ENCODE measurements at regions not wholly inside any gene's neighbourhood (a gene's known extent, or its start where the extent isn't known, plus 50 kb on each side); places are given as distances from the start of the nearest gene placed in this dataset.

GRCh38 chr10:29203432-29203831 lies 85.4 kb upstream of the LYZL1 start:
- no peaks in the 10 kb centered on the region for H3K9me3 Mint-ChIP-seq
- TF ChIP-seq CTCF (conservative IDR thresholded peaks at IDR 0.05), result no peak
- no peak for DNase-seq (ENCODE audit: low read depth, low spot score)
- no peak overlapping the region for H3K4me3 Mint-ChIP-seq
- H3K27ac Mint-ChIP-seq (ENCODE audit: unreplicated experiment), result peak overlapping the region; percentile 89
- peaks cover 32% of the 10 kb centered on the region for H3K4me1 Mint-ChIP-seq
- H3K36me3 Mint-ChIP-seq (ENCODE audit: low read depth), result no peaks in the 10 kb centered on the region
- H3K27me3 Mint-ChIP-seq (ENCODE audit: low read depth), result no peaks in the 10 kb centered on the region

DNA sequence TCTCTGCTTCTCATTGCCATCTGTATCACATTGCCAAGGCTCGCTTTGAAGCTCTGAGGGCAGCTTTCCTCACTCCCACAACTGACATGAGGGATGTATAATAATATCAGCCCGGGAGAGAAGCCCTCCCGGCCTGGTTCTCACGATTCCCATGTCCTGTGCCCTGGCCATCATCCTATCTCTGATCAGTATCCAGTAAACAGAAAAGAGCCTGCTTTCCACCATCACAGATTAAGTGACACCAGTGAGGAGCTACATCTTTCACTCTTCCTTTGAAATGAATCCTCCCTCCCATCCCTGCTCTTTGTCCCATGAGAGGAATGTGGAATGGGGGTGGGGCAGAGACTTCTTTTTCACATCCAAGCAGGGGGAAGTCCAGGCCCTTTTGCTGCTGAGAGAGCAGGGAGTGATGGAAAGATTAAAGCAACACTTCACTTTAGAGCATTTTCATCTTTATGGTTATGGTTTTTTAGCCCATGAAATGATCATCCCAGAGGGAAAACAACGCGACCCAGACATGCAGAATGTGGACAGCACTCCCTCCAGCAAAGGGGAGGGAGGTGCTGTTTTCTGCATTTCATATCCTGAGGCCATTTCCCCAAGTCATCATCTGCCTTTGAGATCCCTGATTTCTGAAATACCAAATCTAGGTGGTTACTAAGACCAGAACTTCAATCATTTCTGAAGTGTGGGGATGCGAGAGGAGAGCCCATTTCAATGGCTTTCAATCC lies 84.6 kb upstream of the LYZL1 start:
- no peak overlapping the region for H3K4me3 Mint-ChIP-seq
- peaks cover 30% of the 10 kb centered on the region for H3K4me1 Mint-ChIP-seq
- TF ChIP-seq CTCF (conservative IDR thresholded peaks at IDR 0.05), result no peak
- DNase-seq (ENCODE audit: low read depth, low spot score), result no peak
- peak overlapping the region; percentile 96 for H3K27ac Mint-ChIP-seq (ENCODE audit: unreplicated experiment)
- no peaks in the 10 kb centered on the region for H3K36me3 Mint-ChIP-seq (ENCODE audit: low read depth)
- H3K9me3 Mint-ChIP-seq, result no peaks in the 10 kb centered on the region
- H3K27me3 Mint-ChIP-seq (ENCODE audit: low read depth), result no peaks in the 10 kb centered on the region

DNA sequence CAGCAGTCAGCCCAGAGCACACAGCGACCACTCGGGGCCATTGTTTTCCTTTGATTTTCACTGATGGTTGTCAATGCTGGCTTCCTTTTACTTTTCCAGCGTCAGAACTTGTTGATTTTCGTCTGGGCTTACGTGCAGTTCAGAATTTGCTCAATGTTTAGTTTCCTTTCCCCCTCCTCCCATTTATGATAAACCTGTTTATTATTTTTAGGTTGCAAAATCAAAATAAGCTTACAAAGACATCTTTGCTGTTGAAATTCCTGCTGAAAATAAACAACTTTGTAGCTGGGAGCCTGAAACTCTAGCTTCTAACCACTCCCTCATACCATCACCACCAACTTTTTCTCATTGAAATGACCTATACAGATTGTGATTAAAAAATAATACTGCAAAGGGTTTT lies 83.1 kb upstream of the LYZL1 start:
- no peak overlapping the region for H3K4me3 Mint-ChIP-seq
- peaks cover 28% of the 10 kb centered on the region for H3K4me1 Mint-ChIP-seq
- H3K27ac Mint-ChIP-seq (ENCODE audit: unreplicated experiment), result no peak overlapping the region
- H3K27me3 Mint-ChIP-seq (ENCODE audit: low read depth), result no peaks in the 10 kb centered on the region
- H3K9me3 Mint-ChIP-seq, result peaks cover 6% of the 10 kb centered on the region
- peaks cover 3% of the 10 kb centered on the region for H3K36me3 Mint-ChIP-seq (ENCODE audit: low read depth)
- TF ChIP-seq CTCF (conservative IDR thresholded peaks at IDR 0.05), result no peak
- DNase-seq (ENCODE audit: low read depth, low spot score), result no peak

- no peaks in the 10 kb centered on the region for H3K27me3 Mint-ChIP-seq (ENCODE audit: low read depth)
- H3K27ac Mint-ChIP-seq (ENCODE audit: unreplicated experiment), result no peak overlapping the region
- no peak overlapping the region for H3K4me3 Mint-ChIP-seq
- no peak for TF ChIP-seq CTCF (conservative IDR thresholded peaks at IDR 0.05)
- H3K9me3 Mint-ChIP-seq, result peaks cover 6% of the 10 kb centered on the region
- peaks cover 3% of the 10 kb centered on the region for H3K36me3 Mint-ChIP-seq (ENCODE audit: low read depth)
- DNase-seq (ENCODE audit: low read depth, low spot score), result no peak
- H3K4me1 Mint-ChIP-seq, result peaks cover 18% of the 10 kb centered on the region
Observed at GRCh38 chr10:29208845-29209244, 80.0 kb upstream of the LYZL1 start.

DNA sequence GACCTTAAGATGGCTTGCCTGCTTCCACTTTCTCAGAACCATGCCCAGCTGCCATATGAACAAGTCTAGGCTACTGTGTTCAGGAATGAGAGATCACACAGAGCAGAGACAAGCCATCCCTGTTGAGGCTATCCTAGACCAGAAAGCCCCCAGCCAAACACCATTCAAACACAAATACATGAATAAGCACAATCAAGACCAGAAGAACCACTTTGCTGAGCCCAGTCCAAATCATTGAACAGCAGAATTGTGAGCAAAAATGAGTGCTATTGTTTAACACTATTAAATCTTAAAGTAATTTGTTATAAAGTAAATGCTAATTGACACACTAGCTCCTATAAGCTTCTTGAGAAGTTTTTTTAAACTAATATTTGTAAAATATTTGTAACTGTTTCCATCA lies 79.0 kb upstream of the LYZL1 start:
- H3K9me3 Mint-ChIP-seq, result peaks cover 6% of the 10 kb centered on the region
- no peak overlapping the region for H3K4me3 Mint-ChIP-seq
- no peak overlapping the region for H3K27ac Mint-ChIP-seq (ENCODE audit: unreplicated experiment)
- no peak for DNase-seq (ENCODE audit: low read depth, low spot score)
- no peaks in the 10 kb centered on the region for H3K27me3 Mint-ChIP-seq (ENCODE audit: low read depth)
- H3K36me3 Mint-ChIP-seq (ENCODE audit: low read depth), result peaks cover 3% of the 10 kb centered on the region
- peaks cover 8% of the 10 kb centered on the region for H3K4me1 Mint-ChIP-seq
- no peak for TF ChIP-seq CTCF (conservative IDR thresholded peaks at IDR 0.05)

All from neural crest cell (in vitro differentiated cells).